ENCODE measurements at regions not wholly inside any gene's neighbourhood (a gene's known extent, or its start where the extent isn't known, plus 50 kb on each side); places are given as distances from the start of the nearest gene placed in this dataset.

DNA sequence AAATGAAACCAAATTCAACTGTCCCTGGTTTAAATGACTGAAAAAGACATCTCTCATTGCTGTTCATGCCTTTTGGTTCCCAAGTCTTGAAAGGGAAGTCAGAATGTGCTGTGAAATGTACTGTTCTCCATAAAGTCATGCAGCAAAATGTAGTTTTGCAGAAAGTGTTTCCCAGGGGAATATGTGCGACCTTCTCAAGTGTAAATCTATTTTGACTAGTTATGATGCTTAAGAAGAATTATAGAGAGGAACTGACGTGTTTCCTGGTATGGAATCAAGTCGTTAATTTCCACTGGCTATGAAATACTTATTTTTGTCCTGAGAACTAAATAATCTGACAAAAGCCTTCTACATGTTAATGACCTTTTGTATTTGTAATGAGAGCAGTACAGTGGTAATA lies 223.1 kb downstream of the CLCN4 start:
- Histone ChIP-seq H3K27ac (ENCODE audit: extremely low read depth, low read depth, low read length) (no peak overlapping the region), H3K36me3 (ENCODE audit: control insufficient read depth in 2 of 2, insufficient read depth in 1 of 2, low read length in 2 of 2) (no peaks in the 10 kb centered on the region), H3K9me3 (ENCODE audit: control insufficient read depth, insufficient read depth, low read depth, low read length) (no peaks in the 10 kb centered on the region), H3K4me1 (ENCODE audit: control insufficient read depth, insufficient read depth, low read length) (no peaks in the 10 kb centered on the region), H3K4me3 (ENCODE audit: low read depth, low read length) (no peak overlapping the region)
- POLR2A ChIA-PET: no interaction called here
- CTCF ChIA-PET: no interaction called here
- TF ChIP-seq ZNF223 (tag by site-specific recombination; IDR thresholded peaks at IDR 0.05): no peak
- no peak for TF ChIP-seq ZNF2 (tag by site-specific recombination; IDR thresholded peaks at IDR 0.05)
- TF ChIP-seq ZNF521 (tag by site-specific recombination; IDR thresholded peaks at IDR 0.05): no peak
- TF ChIP-seq ZNF561 (tag by site-specific recombination; IDR thresholded peaks at IDR 0.05; ENCODE audit: borderline replicate concordance): no peak
- TF ChIP-seq ZBTB1 (tag by site-specific recombination; IDR thresholded peaks at IDR 0.05): no peak
- TF ChIP-seq, protein P1, sequence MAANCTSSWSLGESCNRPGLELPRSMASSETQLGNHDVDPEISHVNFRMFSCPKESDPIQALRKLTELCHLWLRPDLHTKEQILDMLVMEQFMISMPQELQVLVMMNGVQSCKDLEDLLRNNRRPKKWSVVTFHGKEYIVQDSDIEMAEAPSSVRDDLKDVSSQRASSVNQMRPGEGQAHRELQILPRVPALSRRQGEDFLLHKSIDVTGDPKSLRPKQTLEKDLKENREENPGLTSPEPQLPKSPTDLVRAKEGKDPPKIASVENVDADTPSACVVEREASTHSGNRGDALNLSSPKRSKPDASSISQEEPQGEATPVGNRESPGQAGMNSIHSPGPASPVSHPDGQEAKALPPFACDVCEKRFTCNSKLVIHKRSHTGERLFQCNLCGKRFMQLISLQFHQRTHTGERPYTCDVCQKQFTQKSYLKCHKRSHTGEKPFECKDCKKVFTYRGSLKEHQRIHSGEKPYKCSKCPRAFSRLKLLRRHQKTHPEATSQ (tag by site-specific recombination; IDR thresholded peaks at IDR 0.05): no peak
- TF ChIP-seq, protein P2, sequence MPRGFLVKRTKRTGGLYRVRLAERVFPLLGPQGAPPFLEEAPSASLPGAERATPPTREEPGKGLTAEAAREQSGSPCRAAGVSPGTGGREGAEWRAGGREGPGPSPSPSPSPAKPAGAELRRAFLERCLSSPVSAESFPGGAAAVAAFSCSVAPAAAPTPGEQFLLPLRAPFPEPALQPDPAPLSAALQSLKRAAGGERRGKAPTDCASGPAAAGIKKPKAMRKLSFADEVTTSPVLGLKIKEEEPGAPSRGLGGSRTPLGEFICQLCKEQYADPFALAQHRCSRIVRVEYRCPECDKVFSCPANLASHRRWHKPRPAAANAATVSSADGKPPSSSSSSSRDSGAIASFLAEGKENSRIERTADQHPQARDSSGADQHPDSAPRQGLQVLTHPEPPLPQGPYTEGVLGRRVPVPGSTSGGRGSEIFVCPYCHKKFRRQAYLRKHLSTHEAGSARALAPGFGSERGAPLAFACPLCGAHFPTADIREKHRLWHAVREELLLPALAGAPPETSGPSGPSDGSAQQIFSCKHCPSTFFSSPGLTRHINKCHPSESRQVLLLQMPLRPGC (tag by site-specific recombination; IDR thresholded peaks at IDR 0.05): no peak
- TF ChIP-seq ZNF416 (tag by site-specific recombination; IDR thresholded peaks at IDR 0.05): no peak
- no peak for TF ChIP-seq ZNF571 (tag by site-specific recombination; IDR thresholded peaks at IDR 0.05)
- TF ChIP-seq ZBTB8A (tag by site-specific recombination; IDR thresholded peaks at IDR 0.05): no peak
- TF ChIP-seq, protein P3, sequence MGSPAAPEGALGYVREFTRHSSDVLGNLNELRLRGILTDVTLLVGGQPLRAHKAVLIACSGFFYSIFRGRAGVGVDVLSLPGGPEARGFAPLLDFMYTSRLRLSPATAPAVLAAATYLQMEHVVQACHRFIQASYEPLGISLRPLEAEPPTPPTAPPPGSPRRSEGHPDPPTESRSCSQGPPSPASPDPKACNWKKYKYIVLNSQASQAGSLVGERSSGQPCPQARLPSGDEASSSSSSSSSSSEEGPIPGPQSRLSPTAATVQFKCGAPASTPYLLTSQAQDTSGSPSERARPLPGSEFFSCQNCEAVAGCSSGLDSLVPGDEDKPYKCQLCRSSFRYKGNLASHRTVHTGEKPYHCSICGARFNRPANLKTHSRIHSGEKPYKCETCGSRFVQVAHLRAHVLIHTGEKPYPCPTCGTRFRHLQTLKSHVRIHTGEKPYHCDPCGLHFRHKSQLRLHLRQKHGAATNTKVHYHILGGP (tag by site-specific recombination; IDR thresholded peaks at IDR 0.05): no peak
- TF ChIP-seq SP7 (tag by site-specific recombination; IDR thresholded peaks at IDR 0.05): no peak
- TF ChIP-seq, protein P4, sequence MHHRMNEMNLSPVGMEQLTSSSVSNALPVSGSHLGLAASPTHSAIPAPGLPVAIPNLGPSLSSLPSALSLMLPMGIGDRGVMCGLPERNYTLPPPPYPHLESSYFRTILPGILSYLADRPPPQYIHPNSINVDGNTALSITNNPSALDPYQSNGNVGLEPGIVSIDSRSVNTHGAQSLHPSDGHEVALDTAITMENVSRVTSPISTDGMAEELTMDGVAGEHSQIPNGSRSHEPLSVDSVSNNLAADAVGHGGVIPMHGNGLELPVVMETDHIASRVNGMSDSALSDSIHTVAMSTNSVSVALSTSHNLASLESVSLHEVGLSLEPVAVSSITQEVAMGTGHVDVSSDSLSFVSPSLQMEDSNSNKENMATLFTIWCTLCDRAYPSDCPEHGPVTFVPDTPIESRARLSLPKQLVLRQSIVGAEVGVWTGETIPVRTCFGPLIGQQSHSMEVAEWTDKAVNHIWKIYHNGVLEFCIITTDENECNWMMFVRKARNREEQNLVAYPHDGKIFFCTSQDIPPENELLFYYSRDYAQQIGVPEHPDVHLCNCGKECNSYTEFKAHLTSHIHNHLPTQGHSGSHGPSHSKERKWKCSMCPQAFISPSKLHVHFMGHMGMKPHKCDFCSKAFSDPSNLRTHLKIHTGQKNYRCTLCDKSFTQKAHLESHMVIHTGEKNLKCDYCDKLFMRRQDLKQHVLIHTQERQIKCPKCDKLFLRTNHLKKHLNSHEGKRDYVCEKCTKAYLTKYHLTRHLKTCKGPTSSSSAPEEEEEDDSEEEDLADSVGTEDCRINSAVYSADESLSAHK (tag by site-specific recombination; IDR thresholded peaks at IDR 0.05): no peak
- TF ChIP-seq ZNF16 (tag by site-specific recombination; IDR thresholded peaks at IDR 0.05; ENCODE audit: low read depth): no peak
- TF ChIP-seq ZNF211 (tag by site-specific recombination; IDR thresholded peaks at IDR 0.05; ENCODE audit: low read depth): no peak
- no peak for TF ChIP-seq ZNF10 (tag by site-specific recombination; IDR thresholded peaks at IDR 0.05)

DNA sequence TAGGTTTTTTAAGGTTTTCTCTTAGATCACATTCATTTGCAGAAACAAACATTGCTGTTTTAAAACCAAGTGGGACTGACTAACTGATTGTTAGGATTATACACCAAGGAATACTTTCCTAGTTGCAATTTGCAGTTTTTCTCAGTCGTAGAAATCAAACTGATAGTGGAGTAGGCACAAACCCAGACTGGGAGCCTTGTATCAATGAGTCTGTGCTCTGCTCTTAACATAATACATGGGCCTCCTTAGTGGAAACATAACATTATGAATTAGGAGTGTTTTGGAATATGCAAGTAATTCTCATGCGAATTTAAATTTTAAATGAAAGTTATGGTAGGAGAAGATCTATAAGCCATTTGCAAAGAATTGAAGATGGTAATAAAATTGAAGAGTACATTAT lies 223.5 kb downstream of the CLCN4 start:
- CTCF ChIA-PET: no interaction called here
- TF ChIP-seq, protein P5, sequence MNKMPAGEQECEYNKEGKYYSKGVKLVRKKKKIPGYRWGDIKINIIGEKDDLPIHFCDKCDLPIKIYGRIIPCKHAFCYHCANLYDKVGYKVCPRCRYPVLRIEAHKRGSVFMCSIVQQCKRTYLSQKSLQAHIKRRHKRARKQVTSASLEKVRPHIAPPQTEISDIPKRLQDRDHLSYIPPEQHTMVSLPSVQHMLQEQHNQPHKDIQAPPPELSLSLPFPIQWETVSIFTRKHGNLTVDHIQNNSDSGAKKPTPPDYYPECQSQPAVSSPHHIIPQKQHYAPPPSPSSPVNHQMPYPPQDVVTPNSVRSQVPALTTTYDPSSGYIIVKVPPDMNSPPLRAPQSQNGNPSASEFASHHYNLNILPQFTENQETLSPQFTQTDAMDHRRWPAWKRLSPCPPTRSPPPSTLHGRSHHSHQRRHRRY (tag by site-specific recombination; IDR thresholded peaks at IDR 0.05): no peak
- TF ChIP-seq ZNF23 (tag by site-specific recombination; IDR thresholded peaks at IDR 0.05; ENCODE audit: borderline replicate concordance): no peak
- TF ChIP-seq HOXD13 (CRISPR knock-in tag; IDR thresholded peaks at IDR 0.05; ENCODE audit: borderline replicate concordance): no peak
- TF ChIP-seq GLIS2 (tag by site-specific recombination; IDR thresholded peaks at IDR 0.05): no peak
- no peak for TF ChIP-seq SETDB1 (IDR thresholded peaks at IDR 0.05; ENCODE audit: insufficient read length, low read length)
- no peak for TF ChIP-seq ZNF335 (tag by site-specific recombination; conservative IDR thresholded peaks at IDR 0.05)
- TF ChIP-seq ZNF175 (tag by site-specific recombination; IDR thresholded peaks at IDR 0.05): no peak
- TF ChIP-seq ZNF433 (tag by site-specific recombination; IDR thresholded peaks at IDR 0.05; ENCODE audit: low read depth): no peak
- TF ChIP-seq, protein P6, sequence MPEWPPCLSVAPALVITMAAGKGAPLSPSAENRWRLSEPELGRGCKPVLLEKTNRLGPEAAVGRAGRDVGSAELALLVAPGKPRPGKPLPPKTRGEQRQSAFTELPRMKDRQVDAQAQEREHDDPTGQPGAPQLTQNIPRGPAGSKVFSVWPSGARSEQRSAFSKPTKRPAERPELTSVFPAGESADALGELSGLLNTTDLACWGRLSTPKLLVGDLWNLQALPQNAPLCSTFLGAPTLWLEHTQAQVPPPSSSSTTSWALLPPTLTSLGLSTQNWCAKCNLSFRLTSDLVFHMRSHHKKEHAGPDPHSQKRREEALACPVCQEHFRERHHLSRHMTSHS (tag by site-specific recombination; IDR thresholded peaks at IDR 0.05): no peak
- TF ChIP-seq ZNF292 (tag by site-specific recombination; IDR thresholded peaks at IDR 0.05; ENCODE audit: borderline replicate concordance, low read depth): no peak
- no peak for TF ChIP-seq ZNF341 (tag by site-specific recombination; IDR thresholded peaks at IDR 0.05; ENCODE audit: low read depth)
- no peak for TF ChIP-seq ZNF214 (tag by site-specific recombination; IDR thresholded peaks at IDR 0.05; ENCODE audit: borderline replicate concordance)
- no peak for TF ChIP-seq ZNF37A (tag by site-specific recombination; IDR thresholded peaks at IDR 0.05)
- no peak for TF ChIP-seq ZNF404 (tag by site-specific recombination; IDR thresholded peaks at IDR 0.05)

More for the DNA sequence above, 223.5 kb downstream of the CLCN4 start:
- H3K36me3 ChIP-seq (ENCODE audit: control insufficient read depth in 2 of 2, insufficient read depth in 1 of 2, low read length in 2 of 2): no peaks in the 10 kb centered on the region
- H3K27ac ChIP-seq (ENCODE audit: extremely low read depth, low read depth, low read length): no peak overlapping the region
- POLR2A ChIA-PET: no interaction called here
- H3K4me3 ChIP-seq (ENCODE audit: low read depth, low read length): no peak overlapping the region
- H3K9me3 ChIP-seq (ENCODE audit: control insufficient read depth, insufficient read depth, low read depth, low read length): no peaks in the 10 kb centered on the region
- no peaks in the 10 kb centered on the region for H3K4me1 ChIP-seq (ENCODE audit: control insufficient read depth, insufficient read depth, low read length)

All from HEK293 (cell line).